NCI-H2196 treated with DMSO at 0.1 percent for 48 hours (cell line): ENCODE measurements at regions not wholly inside any gene's neighbourhood (a gene's known extent, or its start where the extent isn't known, plus 50 kb on each side); places are given as distances from the start of the nearest gene placed in this dataset.

Experiments used
- DNase-seq: peaks from one replicate; lab custom pipeline; 2025; ENCODE audit not compliant: unreplicated experiment; lab: John Stamatoyannopoulos, UW

DNA sequence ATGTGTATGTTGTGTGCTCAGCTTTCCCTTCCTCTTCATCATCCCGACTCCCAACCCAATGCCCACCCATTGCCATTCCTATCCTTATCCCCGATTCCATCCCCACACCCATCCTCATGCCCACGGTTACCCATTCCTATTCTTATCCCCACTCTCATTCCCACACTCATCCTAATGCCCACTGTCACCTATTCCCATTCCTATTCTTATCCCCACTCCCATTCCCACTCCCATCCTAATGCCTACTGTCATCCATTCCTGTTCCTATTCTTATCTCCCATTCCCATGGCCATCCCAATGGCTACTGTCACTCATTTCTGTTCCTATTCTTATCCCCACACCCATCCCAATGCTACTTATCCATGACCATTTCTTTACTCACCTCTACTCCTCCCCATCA is 254.1 kb downstream of the DHX35 start:
- no peak for DNase-seq

- no peak for DNase-seq
Observed at GRCh38 chr20:39214828-39215227, 252.7 kb downstream of the DHX35 start.

DNA sequence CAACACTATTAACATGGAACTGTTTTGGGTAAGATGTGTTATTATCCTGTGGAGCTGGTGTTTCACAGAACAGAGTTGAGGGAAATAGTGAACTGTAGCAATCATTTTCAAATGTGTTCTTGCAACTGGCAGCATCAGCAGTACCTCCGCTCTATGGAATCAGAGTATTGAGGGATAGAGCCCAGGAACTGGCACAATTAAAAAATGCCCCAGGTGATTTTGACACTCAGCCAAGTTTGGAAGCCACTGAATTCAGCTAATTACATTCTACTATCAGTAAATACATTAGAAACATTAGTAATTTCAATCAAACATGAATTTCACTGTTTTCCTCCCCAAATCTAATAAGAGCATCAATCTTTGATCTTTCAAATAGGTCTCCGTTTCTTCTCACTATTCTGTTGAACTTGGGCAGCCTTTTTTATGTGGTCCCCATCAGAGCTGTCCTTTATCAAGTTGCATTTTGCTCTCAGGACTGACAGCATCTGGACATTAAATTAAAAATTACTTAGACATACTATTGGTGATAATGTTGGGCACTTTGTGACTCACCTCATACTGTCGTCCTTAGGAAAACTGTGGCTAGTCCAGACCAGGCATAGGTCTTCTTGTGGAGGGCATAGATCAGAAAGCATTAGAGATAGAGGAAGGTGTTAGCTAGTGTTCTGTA is 251.5 kb downstream of the DHX35 start:
- no peak for DNase-seq

DNA sequence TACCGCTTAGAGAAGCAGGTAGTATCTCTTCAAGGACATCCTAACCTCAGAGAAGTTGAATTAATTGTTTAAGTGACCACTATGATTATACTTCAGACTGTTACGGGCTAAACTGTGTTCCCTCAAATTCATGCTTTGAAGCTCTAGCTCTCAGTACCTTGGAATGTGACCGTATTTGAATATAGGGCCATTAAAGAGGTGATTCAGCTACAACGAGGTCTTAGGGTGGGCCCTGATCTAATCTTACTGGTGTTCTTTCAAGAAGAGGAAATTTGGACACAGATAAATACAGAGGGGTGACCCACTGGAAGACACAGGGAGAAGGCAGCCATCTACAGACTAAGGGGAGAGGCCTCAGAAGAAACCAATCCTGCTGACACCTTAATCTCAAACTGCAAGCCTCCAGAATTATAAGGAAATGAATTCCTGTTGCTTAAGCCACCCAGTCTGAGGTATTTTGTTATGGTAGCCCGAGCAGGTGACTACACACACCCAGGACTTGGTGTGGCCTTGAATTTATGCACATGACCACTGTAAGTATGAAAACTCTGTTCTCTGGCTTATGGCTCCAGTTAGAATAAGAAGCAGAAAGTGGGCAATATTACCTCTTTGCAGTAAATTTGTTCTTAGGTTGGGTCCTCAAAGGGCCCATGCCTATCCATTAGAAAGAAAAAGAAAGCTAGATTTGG is 249.1 kb downstream of the DHX35 start:
- DNase-seq: no peak

- DNase-seq: no peak
Observed at GRCh38 chr20:39210341-39211036, 248.3 kb downstream of the DHX35 start.

- no peak for DNase-seq
Observed at GRCh38 chr20:39206899-39207564, 244.9 kb downstream of the DHX35 start.

GRCh38 chr20:39195582-39196021 is 233.5 kb downstream of the DHX35 start:
- DNase-seq: no peak

GRCh38 chr20:39190666-39191570 is 228.8 kb downstream of the DHX35 start:
- no peak for DNase-seq

DNA sequence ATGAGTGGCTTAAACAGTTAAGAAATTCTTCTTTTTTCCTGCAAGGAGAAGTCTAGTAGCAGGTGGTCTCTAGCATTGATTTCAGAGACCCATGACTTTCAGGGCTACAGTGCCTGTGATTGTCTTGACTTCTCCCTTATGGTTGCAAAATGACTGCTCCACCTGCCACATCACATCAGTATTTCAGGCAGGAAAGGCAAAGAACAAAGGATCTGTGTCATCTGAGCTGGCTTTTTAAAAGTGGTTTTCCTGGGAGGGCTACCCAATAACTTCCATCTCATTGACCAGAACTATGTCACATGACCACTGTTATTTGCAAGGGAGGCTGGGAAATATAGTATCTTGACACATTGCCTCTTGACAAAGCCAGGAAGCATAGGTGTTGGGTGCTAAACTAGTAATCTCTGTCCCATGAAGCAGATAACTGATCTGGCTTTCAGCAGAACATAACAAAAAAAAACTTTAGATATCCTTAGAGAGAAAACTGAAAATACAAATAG is 226.2 kb downstream of the DHX35 start:
- no peak for DNase-seq

- no peak for DNase-seq
Observed at GRCh38 chr20:39181490-39181889, 219.3 kb downstream of the DHX35 start.

DNA sequence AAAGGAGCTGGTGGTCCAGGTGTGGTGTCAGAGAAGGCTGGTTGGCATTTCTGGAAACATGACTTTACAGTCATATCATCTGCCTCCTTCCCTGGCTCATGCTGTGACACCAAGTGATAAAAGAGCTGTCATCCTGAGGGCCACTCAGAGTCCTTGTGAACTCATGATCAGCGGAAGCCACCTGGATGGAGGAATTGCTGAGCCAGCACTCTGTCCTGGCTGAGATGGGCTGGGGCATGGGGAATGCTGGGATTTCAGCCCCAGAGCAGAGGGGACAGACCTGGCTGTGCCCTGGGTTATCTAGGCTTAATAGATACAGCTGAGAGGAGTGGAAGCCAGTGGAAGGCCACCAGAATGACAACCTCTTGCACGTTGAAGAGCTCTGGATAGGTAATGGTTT is 214.3 kb downstream of the DHX35 start:
- no peak for DNase-seq

GRCh38 chr20:39170896-39171463 is 208.8 kb downstream of the DHX35 start:
- no peak for DNase-seq

DNA sequence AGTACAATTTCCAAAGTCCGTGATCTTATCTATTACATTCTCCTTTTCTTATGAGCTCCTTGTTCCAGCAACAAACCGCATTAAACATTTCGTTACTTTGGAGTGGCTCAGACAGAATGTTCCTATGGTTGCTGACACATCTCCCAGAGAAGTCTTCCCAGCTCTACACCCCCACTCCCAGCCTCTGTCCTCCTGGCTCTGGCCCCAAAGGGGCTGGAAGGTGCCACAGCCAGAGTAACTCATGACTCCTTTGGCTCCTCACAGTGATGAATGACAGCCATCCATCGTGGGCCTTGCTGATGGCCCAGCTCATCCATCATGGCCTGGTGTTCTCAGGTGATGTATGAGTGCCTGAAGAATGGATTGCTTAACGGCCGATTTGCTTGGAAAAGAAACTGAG is 203.0 kb downstream of the DHX35 start:
- DNase-seq: no peak

DNA sequence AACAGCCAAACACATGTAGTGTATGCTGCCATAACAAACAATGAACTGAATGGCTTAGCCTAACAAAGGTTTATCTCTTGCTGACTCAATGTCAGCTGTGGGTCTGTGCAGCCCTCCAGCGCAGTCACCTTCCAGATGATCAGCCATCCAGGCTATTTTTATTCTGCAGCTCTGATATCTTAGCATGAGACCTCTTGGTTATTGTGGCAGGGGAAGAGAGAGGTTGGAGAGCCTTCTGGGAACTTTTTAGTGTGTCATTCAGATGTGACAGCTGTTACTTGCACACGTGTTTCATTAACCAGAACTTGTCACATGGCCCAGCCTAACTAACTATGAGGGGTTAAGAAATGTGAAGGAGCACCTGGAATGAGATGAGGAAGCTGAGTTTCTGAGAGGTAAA is 202.5 kb downstream of the DHX35 start:
- no peak for DNase-seq

DNA sequence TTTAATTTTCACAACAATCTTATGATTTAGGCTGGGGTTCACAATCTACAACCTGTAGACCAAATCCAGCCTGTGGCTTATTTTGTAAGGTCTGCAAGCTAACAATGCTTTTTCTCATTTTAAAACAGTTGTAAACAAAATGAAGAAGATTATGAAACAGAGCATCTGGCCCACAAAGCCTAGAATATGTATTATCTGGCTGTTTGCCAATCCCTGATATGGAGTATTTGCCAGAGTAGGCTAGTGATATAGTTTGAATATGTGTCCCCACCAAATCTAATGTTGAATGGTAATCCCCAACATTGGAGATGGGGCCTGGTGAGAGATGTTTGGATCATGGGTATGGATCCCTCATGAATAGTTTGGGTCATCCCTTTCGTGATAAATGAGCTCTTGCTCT is 201.8 kb downstream of the DHX35 start:
- no peak for DNase-seq

GRCh38 chr20:39161900-39162299 is 199.8 kb downstream of the DHX35 start:
- no peak for DNase-seq

GRCh38 chr20:39155971-39156370 is 193.8 kb downstream of the DHX35 start:
- no peak for DNase-seq

DNA sequence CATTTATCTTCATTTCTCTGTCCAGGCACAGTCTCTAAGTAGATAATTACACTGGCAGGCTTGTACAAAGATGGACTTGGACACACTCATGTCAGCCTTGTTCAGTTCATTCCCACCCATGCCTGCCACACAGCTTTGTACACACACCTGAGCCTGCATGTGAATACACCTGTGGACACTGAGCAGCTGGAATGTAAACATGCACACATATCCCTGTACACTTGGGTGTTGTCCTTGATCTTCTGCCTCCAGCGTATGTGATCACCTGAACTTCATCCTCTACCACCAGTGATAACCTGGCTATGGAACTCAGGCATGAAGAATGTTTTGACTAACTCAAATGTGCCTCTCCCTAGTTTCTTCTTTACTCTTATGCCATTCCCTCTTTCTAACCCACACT is 190.6 kb downstream of the DHX35 start:
- no peak for DNase-seq

- no peak for DNase-seq
Observed at GRCh38 chr20:39152126-39152525, 190.0 kb downstream of the DHX35 start.

DNA sequence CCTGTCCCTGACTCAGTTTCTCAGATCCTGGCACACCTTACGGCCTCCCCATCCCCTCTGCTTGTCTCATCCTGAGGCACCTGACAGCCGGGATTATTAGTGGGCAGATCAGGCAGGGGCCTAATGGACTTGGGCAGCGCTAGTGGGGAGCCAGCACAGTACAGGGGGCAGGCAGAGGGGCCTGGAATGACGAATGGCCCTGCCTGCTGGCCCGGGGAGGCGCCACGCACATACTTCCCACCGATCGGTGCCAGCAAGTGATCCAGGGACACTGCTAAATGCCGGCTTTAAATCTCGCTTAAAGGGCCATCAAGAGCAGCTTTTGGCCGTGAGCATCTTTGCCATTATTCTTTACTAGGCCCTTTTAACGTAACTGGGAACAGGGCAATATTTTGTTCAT is 188.4 kb downstream of the DHX35 start:
- no peak for DNase-seq
